NCI-H2107 treated with DMSO at 0.1 percent for 48 hours (cell line): ENCODE measurements at regions not wholly inside any gene's neighbourhood (a gene's known extent, or its start where the extent isn't known, plus 50 kb on each side); places are given as distances from the start of the nearest gene placed in this dataset.

Experiments used
- DNase-seq: peaks from one replicate; lab custom pipeline; 2025; ENCODE audit not compliant: unreplicated experiment; lab: John Stamatoyannopoulos, UW

DNA sequence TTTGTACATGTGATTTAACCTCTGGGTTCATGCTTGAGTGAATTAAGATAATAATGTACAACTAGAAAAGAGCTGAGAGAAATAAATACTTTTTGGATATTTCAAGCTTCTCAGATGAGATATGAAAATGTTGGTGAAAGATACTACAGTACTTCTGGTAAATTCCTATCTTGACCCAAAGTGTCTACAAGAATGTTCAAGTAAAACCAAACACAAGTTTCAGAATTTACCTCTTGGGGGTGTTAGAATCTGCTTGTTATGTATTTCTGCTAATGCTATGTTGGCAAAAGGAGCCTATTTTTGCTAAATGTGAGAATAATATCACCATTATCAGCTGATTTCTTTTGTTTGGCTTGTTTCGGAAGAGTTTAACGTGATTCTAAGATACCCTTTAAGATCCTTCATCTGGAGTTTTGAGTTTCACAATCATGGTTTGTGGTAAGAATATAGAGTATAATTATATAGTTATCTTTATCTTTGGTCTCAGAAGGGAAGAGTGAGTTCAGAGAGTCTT is 388.5 kb downstream of the LMO4 start:
- DNase-seq = no peak

DNA sequence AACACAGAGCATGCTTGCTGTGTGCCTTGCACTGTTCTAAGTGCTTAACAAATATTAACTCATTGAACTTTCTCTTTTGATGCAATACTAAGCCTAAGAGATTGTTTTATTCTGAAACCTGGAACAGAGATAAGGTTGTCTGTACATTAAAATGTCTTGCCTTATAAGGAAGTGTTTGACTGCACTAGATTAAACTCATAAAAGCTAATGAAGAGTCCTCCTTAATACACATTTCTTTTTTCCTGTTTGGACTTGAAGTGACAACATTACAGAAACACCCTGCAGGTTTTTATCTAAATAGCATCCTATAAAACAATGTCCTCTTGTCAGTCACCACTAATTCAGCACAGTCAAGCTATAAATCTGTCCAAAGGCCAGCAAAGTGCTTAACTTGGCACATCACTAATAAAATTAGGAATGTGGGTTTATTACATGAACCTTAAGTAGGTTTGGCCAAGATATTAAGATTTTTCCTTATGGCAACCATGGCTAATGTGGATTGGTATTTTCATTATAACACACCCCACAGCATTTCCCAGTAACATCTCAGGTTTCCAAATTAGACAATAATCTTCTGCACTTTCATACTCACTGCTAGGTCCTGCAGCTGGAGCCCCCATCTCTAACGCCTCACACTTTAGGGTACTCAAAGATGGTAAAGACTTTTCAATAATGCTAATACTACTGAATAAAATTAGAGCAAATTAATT is 389.7 kb downstream of the LMO4 start:
- DNase-seq = no peak

DNA sequence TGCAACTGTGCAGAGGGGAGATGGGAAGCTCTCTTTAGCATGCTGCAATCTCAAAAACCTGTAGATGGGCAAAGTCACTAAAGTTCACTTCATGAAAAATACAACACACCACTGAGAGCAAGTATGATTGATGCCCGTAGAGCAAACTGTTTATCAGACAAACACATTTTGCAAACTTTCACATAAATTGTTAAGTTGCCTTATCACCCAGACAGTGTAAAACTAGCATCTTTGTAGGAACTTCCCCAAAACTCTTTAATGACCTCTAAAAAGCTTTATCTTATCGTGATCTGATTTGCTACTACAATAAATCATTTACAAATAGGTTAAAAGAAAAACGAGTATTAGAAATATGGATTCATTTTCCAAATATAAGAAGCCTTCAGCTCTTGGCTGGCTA is 391.0 kb downstream of the LMO4 start:
- no peak for DNase-seq

DNA sequence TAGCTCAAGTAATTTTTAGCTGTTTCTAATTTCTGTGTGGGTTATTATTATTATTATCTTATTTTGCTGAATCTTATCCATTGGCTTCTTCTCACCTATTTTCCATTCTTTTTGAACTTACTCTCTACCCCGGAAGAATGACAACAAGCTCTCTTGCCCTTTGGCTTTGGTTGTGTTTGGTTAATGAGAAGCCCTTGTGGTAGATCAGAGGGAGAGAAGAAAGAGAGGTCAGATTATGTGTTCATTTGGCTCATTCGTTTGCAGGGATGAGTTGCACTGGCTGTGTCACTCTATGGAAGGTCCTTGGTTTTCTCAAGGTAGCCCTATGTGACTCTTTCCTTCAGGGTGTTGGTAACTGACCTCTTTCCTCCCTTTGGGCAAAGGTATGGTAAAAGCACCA is 391.9 kb downstream of the LMO4 start:
- DNase-seq = no peak

DNA sequence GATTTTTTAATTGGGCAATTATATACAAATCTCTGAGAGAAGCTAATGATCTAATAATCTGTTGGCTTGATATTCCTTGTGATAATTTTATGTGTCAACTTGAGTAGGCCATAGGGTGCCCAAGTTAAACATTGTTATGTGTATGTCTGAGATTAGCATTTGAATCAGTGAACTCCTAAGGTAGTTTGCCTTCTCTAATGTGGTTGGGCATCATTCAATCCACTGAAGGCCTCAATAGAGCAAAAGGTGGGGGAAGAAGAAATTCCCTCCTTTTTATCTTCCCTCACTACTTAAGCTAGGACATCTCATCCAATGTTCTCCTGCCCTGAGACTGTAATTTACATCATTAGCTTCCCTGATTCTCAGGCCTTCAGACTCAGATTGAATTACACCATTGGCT is 394.5 kb downstream of the LMO4 start:
- DNase-seq = no peak

DNA sequence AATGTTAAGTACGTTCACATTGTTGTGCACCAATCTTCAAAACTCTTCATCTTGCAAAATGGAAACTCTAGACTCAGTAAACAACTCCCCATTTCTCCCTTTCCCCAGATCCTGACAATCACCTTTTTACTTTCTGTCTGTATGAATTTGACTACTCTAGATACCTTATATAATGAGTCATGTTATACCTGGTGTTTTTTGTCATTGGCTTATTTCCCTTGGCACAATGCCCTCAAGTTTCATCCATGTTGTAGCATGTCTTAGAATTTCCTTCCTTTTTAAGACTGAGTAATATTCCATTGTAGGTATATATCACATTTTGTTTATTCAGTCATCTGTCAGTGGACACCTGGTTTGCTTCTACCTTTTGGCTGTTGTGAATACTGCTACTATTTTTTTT is 399.5 kb downstream of the LMO4 start:
- no peak for DNase-seq

DNA sequence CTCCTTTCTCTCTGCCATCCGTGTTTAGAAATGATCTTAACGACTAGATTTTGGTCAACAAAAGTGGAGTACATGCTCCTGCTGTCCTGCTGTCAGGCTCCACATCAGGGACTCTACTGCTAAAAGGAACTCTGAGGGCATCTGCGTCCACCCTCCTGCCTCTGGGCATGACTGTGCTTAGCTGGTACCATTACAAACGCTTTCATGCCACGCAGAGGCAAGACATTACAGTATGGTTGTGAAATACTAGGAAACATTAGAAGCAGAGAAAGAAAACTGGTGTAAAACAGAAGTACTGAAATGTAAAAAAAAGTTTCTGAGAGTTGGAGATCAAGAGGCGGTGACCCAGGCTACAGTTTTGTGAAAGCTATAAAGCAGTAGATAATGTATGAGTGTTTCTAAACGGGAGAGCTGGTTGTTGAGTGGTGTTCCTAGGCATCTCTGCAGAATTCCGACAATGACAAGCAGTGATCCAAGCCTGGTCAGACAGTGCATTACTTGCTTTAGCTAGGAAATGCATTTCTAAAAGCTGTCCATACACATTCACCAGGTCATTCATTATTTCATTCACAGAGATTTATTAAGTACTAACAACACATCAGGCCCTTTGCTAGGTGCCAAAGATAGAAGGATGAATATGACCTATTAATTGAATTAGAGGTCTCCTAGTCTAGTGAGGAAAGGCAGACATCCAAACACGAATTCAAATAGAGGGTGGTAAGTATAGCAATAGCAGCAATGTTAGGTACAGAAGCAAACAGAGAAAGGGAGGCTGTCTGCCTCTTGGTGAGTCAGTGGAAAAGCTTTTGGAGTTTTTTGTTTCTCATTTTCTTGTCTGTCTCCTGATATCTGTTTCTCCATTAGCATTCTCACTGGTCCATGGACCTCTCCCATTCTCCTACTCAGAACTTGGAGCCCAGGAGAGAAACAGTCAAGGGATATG is 401.9 kb downstream of the LMO4 start:
- no peak for DNase-seq

DNA sequence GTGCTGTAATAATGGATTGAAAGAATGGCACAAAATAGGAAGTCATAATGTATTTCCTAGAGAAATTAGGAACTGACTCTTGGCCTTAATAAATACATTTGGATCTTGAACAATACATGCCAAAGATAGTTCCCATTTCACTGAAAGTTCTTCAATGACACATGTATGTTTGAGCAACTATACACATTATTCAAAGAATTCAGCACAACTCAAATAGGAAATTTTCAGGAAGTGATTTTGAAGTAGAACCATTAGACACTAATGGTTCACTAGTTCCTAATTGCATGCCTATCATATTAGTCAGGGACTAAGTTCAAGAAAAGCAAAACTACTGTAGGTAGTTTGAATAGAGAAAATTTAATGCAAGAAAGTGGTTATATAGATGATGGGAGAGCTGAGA is 404.7 kb downstream of the LMO4 start:
- no peak for DNase-seq

DNA sequence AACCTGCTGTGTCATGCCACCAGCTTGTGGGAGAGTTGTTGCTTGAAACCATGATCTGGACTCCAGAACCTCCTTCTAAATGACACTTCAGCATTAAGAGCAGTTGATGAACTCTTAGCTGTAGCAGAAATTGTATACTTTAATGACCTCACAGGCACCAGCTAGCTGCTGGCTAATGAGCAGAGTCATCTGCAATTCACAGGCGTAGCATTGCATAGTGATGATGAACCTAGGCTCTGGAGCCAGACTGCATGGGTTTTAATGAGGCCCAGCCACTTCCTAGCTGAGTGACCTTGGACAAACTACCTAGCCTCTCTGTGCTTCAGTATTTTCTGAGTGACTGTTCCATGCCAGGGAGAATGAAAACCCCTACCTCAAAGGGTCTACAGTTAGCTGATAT is 407.1 kb downstream of the LMO4 start:
- DNase-seq = no peak

DNA sequence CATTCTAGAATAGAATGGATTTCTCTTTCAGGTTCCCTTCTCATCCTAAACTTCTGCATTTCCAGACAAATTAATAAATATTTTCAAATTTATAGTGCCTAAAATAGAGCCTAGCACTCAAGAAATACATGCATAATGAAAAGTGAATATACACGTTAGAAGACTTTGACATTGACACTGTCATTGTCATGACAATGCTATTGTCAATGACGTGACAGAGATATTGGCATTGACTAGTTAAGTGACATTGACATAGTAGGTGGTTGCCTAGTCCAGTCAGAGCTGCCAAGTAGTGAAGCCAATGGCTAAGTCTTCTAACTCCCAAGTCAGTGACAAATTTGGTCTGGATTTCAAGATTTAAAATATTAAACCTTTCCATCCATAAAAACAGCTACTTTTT is 410.5 kb downstream of the LMO4 start:
- no peak for DNase-seq

DNA sequence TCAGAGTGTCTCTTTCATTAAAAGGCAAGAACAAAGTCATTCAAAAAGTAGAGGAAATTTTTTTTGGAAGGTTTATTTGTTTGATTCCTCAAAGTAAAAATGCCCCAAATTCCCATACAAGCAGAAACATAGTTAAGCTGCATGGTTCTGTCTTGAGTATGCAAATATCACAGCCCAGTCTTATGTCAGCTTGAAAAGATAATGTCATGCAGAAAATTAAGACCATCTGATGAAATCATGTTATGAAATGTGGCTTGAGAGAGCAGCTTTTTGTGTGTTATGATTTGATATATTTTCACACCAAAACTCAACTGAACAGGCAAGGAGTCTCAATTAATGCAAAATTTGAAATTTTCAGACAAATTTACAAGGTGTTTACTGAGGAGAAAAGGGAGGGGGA is 411.0 kb downstream of the LMO4 start:
- no peak for DNase-seq

DNA sequence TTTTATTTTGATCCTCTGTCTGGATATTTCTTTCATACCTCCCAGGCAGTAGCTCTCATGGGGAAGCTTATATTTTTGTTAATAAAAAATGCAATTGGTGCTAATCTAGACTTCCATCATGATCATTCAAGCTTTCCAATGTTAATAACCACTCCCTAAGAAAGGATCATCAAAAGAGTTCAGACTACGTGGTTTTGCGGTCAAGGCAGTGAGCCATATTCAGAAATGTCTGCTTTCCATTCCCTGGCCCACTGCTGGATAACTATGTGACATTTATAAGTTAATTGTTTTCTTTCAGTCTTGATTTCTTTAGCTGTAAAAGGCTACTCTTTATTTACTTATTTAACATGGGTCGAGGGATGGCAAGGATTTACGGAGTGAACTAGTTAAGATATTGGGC is 414.6 kb downstream of the LMO4 start:
- no peak for DNase-seq

DNA sequence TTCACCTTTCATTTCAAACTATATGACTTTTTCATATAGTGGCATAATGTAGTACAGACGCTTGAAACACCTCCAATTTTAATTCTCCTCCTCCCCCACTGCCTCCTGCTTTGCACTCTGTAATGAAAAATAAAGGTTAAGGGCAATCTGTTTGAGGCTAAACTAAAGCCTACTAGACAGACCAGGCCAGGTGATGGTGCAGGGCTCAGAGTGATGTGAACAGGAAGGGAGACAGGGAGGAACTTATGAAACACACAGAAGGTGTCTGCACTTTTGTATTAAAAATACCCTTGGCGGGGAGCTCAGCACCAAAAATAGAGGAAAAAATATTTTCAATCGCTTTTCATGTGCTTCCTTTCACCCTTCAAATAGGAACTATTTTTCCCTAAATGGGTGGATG is 415.4 kb downstream of the LMO4 start:
- no peak for DNase-seq

DNA sequence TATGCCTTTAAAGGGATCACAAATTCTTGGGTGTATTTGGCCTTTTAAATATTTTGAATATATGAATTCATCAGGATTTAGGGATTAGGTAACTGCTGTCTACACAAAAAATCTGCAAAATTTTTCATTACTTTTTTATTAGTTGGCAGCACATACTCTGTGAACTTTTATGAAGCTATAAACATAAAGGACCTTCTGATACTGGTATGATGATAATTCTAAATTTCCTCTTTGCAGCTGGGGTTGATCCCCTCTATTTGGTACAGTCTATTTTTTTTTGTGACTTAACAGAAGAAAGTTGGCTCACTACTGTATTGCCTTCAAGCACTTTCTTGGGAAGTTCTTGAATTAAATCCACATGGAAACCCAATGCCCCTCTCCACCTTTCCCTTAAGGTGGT is 416.1 kb downstream of the LMO4 start:
- no peak for DNase-seq

DNA sequence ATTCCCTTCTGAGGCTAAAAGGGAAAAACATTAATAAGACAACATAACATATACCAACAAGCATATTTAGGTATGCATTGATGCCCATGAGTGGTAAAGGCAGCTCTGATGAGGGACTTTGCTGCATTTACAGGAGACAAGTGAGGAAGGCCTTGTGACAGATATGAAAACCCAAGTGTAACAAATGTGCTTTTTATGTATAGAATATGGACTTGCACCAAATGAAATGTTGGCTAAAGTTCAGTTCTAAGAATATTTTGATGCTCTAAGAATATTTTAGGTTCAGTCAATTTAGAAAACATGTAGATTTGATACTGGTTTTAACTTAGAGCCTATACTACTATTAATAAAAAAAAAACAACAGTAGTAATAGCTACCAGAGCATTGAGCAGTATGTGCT is 424.7 kb downstream of the LMO4 start:
- no peak for DNase-seq

DNA sequence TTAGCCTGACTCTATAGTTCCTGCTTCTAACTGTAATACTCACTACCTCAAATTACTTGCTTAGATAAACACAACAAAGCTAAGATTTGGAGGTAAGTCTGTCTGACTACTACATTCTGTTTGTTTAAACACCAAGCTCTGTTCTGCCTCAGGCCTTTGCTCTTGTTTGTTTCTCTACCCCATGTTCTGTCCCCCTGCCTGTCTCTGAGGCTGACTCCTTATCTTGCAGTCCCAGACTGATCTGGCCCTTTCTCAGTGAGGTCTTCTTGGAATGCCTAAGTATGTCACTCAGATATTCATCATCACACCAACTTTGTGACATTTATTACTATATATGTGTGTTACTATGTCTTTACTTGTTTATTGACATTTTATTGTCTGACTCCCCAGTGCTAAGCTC is 425.5 kb downstream of the LMO4 start:
- no peak for DNase-seq

DNA sequence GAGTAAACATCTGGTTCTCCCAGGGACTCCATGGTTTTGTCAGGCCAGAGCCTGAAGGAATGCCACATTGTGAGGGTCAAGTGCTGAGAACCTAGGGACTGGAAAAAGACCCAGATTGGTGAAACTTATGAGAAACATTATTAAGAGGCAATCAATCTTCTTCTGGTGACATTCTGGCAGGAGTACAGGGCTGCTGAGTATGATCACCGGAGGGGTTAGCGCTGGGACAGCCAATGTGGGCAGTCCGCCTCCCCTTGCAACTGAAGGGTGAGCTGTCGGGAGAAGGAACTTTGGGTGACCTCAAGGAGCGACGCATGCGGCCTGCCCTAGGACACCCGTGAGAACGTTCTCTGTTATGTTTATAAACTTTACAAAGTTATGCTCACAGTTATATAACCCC is 429.0 kb downstream of the LMO4 start:
- no peak for DNase-seq

DNA sequence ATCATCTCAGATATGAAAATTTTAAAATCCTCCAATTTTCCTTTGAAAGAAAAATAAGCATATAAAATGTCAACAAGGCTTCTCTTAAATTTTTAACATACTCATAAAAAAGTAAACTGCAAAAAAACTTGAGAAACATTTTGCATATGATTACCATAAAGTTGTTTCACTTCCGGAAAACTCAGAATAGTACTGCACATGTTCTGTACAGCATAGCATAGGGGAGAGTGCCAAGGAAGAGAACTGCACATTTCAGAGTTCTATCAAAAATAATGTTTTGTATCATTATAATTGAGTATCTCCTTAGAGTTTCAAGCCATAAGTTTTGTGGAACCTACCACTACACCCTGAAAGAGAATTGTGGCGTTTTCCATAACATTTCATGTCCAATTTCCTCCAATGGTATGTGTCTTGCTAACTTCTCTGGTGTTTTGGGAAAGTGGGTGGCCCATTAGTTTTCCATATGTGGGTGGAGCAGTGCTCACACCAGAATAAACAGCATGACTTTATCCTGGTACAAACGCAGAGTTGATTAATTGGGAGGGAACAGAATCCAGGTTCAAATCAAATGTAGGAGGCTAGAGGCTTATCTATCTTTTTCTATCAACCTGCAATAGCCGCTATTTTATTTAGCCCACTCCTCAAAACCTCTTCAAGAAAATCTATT is 430.9 kb downstream of the LMO4 start:
- DNase-seq = no peak

DNA sequence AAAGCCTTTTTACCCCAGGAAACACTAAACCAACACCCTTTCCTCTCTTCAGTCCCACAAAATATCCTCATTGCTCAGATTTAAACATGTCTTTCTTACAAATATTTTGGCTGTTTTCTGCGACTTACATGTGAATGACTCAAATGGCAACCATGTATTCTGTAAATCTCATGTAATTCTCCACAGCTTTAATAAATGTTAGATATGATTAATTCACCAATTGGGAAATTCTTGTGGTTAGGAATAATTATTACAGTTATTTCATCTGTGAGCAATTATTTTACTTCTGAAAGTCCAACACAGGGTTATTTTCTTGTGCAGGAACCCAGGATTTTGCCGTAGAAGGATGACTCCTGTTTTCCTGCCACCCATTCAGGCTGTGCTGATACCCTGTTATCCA is 431.5 kb downstream of the LMO4 start:
- no peak for DNase-seq

DNA sequence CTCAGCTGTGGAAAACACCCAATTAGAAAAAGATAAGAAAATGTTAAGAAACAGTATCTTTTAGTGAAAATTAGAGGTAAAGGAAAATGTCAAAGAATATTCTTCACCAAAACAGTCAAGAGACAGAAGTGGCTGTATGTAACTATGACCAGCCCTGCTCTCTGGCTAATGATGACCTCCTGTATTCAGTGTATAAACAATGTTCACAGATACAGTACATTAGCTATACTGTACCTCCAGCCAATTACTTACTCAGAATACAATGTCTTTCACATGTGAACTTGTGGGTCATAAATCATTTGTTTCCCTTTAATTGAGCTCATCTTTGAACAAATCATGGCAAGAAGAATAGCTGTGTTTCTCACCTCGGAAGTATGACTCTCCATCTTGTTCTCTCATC is 432.0 kb downstream of the LMO4 start:
- no peak for DNase-seq

DNA sequence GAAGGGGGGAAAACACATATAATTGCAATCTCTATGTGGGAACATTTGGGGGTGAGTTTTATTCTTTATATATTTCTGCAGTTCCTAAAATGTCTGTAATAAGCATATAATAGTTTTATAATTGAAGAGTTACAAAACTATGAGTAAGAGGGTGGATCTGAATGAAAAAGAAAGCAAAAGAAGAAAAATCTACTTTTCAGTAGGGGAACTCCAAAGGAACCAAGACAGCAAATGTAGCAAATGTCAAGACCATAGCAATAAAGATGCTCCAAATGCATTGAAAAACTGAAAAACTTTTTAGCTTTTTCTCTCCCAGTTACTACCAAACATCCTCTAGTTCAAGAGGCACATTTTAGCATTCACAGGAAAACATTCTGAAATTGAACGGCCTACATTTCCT is 434.8 kb downstream of the LMO4 start:
- DNase-seq = no peak
